EH (cell line): ENCODE measurements at regions not wholly inside any gene's neighbourhood (a gene's known extent, or its start where the extent isn't known, plus 50 kb on each side); places are given as distances from the start of the nearest gene placed in this dataset.
"Not testable (repeated sequence)": the region's sequence is repeated elsewhere in the genome, so short reads cannot be mapped to it uniquely, and the experiment has no call there.

Experiments used
- DNase-seq: peaks from one replicate; pipeline ENCODE4 v3.0.0-alpha.2; 2015; ENCODE audit warnings: low read depth

DNA sequence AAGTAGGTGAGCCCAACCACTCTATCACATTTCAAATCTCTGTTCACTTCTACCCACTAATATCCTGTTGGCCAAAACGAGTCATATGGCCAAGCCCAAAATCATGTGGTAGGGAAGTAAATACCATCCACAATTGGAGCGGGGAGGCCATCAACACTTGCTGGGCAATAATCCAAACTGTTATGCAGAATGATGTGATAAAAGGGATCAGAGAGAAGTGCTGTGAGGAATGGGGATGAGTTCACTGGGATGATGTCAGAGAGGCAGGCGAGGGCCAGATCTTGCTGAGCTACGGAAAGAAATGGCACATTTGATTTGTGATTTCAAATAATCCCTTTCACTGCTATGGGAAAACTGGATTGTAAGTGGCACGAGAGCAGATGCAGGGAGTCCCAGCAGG lies 188.4 kb downstream of the NPIPA8 start:
- not testable (repeated sequence) for DNase-seq

DNA sequence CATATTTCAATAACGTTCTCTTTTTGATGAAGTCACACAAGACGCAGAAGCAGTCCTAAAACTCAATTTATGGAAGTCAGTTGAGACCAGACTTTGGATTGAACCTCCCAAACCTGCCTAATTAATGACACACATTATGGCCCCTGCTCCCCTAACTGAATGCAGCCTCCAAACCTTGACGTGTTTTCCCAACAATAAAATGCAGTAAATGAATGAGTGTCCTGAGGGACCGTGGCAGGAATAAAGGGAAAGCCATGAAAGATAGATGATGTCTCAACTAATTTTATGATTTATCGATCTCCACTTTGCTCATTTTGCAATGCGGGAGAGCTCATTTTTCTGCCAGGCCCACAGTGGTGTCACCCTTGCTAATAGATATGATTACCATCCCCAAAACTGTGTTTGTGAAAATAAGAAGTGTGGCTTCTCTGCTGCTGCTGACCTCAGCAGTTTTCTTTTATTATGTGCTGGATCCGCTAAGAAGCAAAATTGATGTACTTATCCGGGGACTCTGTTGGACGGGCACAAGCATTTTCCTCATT lies 189.9 kb downstream of the NPIPA8 start:
- not testable (repeated sequence) for DNase-seq

GRCh38 chr16:18142066-18142465 lies 194.5 kb downstream of the NPIPA8 start:
- DNase-seq: not testable (repeated sequence)

DNA sequence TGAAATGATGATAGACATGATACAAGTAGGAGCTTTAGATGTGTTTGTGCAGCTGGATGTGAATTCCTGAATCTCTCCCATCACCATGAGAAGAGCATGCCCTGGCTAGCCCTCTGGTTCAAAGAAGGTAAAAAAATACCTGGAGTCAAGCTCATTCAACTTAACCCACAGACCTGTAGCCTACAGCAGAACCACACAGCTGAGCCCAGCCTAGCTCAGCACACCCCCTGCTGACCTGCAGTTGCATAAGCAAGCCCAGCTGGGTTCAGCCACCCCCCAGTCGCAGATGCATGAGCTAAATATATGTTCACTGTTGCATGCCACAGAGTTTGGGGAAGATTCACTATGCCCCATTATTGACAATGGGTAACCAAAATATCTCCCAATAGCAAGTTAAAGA lies 200.2 kb downstream of the NPIPA8 start:
- DNase-seq: not testable (repeated sequence)

DNA sequence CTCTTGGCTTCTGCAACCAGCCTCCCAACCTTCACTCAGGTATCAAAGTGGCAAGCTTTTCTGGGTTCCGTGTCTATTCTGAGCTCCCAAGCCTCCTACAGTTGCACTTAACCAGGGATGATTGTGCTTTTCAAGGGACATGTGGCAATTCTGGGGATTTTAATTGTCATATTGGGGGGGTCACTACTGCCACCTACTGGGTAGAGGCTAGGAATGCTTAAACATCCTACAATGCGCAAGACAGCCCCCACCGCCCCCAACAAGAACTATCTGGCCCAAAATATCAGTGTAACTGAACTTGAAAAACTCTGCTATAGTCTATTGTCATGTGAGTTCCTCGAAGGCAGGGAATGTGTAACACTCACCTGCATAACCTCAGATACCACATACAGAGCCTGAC lies 201.5 kb downstream of the NPIPA8 start:
- DNase-seq: not testable (repeated sequence)

GRCh38 chr16:18131587-18131986 lies 204.9 kb downstream of the NPIPA8 start:
- peak; percentile 0 for DNase-seq

DNA sequence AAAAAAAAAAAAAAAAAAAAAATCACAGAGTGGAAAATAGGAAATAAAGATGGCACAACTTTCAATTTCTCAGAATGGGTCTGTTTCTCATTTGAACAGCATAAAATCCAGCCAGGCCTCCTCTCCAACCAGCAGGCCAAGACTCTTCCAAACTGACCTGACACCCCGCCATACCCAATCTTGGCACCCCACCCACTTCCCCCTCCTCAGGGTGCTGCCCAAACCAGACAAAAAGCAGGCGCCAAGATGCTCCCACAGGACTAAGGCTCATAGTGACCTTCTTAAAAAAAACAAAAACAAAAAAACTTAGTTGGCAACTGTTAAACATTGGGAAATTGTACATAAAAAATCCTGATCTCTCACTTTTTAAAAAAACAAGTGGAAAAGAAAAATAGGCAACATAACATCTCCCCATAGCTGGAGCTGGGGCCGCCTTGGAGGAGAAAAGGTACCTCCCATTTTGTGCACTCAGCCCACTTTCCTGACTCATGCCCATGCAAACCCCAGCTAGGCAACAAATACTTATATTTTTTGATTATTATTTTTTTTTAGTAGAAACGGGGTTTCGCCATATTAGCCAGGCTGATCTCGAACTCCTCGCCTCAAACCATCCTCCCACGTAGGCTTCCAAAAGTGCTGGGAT lies 205.9 kb downstream of the NPIPA8 start:
- peak; percentile 0 for DNase-seq

DNA sequence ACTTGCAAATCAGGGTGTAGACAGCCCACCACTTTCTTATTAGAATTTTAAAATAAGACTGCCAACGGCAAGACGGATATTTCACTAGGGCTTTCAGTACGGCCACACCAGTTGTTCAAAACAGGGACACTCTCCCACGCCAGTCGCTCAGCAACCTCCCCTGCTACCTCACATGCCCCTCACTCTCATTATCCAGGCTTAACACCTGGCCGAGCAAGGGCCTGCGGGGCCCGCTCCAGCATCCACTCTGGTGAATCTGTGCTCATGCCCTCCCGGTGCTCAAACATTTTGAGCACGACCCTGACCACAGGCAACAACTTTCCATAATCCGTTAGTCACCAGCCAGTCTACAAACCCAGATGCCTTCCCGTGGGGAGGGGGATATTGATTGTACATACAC lies 209.5 kb downstream of the NPIPA8 start:
- DNase-seq: not testable (repeated sequence)

DNA sequence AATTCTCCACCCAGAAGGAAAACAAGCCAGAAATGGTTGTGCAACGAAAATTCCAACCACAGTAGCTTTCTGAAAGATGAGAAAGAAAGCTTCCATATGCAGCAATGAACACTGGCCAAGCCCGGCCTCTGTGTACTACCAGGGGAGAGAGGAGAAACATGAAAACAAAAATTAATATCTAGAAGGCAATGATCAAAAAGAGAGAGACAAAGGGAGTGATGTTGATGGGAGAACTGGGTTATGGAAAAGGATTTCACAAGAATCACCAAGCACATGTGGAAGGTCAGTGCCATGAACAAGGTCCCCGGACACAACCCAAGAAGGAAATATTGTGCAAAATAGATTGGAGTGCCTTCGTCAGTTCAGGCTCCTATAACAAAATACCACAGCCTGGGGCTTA lies 217.4 kb downstream of the NPIPA8 start:
- DNase-seq: not testable (repeated sequence)

- DNase-seq: not testable (repeated sequence)
Measured at GRCh38 chr16:18118684-18119083, 217.9 kb downstream of the NPIPA8 start.

DNA sequence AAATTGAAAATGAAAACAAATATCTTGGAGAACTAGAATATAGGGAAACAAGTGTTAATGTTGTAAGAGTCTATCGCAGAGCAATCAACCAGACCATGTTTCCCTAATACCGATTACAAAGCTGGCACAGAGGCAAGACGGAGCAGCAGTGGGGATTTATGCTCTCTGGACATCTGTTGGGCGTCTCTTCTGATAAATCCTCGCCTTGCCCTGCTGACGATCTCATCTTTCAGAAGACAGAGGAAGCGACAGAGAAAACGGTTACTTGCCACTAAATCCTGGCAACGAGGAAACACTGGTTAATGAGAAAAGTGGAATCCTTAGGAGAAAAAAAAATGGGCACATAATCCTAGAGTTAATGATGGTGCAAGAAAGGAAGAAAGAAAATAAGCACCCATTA lies 218.5 kb downstream of the NPIPA8 start:
- peak; percentile 0 for DNase-seq

DNA sequence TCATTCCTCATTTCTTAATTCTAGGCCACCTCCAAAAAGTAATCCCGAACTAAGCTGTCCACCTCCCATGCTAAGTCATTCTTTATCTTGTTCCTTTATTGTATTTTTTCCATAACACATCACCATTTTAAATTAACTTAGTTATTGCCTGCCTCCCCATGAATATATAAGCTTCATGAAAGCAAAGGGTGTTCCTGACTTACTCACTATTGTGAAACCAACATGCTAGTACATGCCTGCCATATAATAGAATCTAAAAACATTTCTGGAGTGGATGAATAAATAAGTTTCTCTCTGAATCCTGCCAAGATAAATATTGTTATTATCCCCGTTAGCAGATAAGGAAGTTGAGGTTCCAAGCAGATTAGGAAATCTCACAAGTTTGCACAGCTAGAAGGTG lies 232.1 kb downstream of the NPIPA8 start:
- not testable (repeated sequence) for DNase-seq

GRCh38 chr16:18101077-18101476 lies 235.5 kb downstream of the NPIPA8 start:
- not testable (repeated sequence) for DNase-seq

DNA sequence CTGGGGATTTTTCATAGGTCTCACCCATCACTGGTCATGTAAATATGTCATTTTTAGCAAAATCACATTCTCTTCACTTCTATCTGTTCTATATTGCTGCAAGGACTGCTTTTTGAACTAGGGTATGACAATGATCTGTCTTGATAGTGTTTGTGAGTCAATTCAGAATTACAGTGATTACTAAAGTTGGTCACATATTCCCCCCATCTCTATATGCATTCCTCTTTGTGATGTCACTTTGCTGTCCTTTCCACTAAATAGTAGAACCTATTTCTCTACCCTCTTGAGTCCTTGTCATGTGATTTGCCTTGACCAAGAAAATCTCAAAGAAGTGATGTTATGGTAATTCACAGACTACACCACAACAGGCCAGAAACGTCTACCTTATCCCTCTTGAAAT lies 243.9 kb downstream of the NPIPA8 start:
- not testable (repeated sequence) for DNase-seq

DNA sequence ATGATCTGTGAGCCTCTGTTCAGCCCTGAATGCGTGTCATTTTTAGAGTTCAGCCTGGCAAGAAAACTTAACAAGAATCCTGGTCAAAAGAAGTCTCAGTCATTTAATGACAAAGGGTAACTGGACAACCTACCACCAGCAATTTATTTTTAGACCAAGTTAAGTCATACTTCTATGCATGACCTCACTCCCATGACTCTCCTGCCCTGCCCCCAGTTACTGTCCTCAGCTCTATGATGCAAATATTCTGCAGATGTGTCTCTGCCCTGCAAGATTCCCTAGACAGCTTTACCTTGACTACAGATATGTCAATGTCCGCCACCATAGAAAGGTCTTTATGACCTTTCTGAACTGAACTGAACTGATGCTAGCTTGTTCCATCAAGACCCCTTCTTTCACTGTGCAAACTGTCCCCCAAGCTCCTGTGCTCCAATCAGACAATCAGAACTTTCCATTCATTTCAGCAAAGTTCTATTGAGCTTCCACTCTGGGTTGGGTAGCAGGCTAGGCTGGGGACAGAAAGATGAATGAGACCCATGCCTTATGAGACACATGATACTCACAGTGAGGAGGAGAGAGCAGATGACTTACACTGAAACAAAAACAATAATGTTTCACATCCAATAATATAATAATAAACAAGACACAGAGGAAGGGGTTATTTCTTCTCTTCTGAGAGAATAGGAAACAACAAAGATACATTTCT lies 255.7 kb downstream of the NPIPA8 start:
- DNase-seq: not testable (repeated sequence)

GRCh38 chr16:18077910-18078309 lies 258.6 kb downstream of the NPIPA8 start:
- not testable (repeated sequence) for DNase-seq

DNA sequence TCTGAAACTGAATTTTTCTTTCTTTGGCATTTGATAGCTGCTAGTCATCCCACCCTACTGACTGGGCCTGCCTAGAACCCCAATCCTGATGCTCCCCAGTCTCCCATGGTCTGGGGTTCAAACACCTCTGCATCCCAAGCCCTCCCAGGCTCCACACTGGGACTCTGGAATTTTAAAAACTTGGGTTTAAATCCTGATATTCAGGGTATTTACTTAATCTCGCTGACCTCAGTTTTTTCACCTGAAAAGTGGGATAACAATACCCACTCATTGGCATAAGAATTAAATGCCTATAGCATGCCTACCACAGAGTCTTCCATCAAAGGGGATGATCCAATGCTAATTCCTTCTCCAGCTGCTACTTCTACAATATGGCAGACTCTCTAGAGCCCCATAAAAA lies 264.4 kb downstream of the NPIPA8 start:
- DNase-seq: no peak

DNA sequence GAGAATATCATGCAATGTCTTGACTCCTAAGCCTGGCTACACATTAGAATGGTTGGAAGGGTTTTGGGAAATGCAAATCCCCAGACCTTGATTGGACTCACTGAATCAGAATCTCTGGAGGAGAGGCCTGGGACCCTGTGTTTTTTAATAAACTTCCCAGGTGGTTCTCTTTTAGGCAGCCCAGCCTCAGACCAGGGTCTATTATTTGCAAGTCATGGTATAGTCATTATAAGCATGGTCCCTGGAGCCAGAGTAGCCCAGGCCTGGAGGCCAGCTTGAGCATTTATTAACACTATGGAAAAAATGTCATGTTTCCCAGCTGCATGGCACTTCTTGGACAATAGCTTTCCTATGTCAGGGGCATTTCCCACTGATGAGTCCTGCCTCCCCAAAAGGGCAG lies 266.9 kb downstream of the NPIPA8 start:
- no peak for DNase-seq

GRCh38 chr16:18068477-18068876 lies 268.1 kb downstream of the NPIPA8 start:
- DNase-seq: no peak

DNA sequence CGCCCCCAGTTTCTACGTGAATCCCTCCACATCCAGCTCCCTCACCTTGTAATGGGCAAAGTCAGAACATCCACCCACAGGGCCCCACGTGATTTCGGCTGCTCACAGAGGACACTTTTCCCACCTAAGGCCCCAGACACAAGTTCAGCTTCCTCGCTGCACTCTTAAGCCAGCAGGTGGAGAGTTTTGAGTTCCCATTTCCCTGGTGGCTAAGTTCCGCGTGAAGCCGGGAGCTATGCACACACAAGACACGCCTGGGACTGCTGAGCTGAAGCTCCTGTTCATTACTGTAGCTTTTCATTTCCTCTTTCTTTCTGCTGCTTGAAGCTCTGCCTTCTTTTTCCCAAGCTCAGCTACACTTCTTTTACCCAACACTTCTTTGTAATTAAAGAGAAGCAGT lies 273.8 kb downstream of the NPIPA8 start:
- DNase-seq: no peak

DNA sequence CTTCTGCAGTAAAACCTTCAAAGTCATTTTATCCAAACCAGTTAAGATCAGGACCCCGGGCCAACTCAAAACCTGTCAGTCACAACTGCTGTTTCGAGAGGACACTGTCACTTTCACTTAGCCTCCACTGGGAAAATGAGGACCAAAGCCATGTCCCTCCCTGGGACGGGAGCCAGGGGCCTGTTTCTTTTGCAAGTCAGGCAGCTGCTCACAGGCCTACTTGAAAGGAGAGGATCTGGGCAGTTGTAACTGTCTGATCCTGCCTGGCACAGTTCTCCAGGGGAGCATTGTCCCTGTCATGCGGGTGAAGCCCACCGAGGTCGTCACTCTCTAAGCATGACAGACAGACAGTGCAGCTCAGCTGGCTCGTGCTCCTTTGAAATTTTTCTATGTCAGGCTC lies 276.2 kb downstream of the NPIPA8 start:
- no peak for DNase-seq

GRCh38 chr16:18059577-18059976 lies 277.0 kb downstream of the NPIPA8 start:
- no peak for DNase-seq

DNA sequence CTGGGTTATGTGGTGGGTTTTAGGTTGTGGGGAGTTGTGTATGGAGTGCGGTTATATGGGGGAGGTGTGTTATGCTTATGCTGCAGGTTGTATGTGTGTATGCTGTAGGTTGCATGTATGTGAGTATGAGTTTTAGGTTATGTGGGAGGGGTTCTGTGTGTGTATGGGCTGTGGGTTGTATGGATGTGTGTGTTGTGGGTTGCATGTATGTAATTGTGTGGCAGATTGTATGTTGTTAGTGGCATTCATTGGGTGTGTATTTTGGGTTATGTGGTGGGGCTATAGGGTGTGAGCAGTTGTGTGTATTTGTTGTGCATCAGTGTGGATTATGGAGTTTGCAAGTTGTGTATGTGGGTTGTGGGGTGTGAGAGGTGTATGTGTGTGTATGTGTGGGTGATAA lies 277.4 kb downstream of the NPIPA8 start:
- DNase-seq: no peak
